Neuron (in vitro differentiated cells): ENCODE measurements at regions not wholly inside any gene's neighbourhood (a gene's known extent, or its start where the extent isn't known, plus 50 kb on each side); places are given as distances from the start of the nearest gene placed in this dataset.

Source experiments
- H2AFZ ChIP-seq: one replicate; pipeline ENCODE4 v1.6.1; 2013; ENCODE audit warnings: low read depth, mild to moderate bottlenecking, inconsistent platforms, low read length, moderate library complexity
- H3K27me3 ChIP-seq: one replicate; pipeline ENCODE4 v1.6.1; 2013; ENCODE audit warnings: low read length; ENCODE audit not compliant: insufficient read depth
- H3K36me3 ChIP-seq: one replicate; pipeline ENCODE4 v1.6.1; 2013; ENCODE audit warnings: low read length; ENCODE audit not compliant: insufficient read depth
- H3K4me1 ChIP-seq: one replicate; pipeline ENCODE4 v1.6.1; 2013; ENCODE audit warnings: low read length; ENCODE audit not compliant: insufficient read depth
- H3K4me3 ChIP-seq: 2 replicates; pipeline ENCODE4 v1.5.1; 2013; ENCODE audit warnings: mild to moderate bottlenecking, low read length, moderate library complexity
- H3K9me3 ChIP-seq: one replicate; pipeline ENCODE4 v1.6.1; 2013; ENCODE audit warnings: low read length

DNA sequence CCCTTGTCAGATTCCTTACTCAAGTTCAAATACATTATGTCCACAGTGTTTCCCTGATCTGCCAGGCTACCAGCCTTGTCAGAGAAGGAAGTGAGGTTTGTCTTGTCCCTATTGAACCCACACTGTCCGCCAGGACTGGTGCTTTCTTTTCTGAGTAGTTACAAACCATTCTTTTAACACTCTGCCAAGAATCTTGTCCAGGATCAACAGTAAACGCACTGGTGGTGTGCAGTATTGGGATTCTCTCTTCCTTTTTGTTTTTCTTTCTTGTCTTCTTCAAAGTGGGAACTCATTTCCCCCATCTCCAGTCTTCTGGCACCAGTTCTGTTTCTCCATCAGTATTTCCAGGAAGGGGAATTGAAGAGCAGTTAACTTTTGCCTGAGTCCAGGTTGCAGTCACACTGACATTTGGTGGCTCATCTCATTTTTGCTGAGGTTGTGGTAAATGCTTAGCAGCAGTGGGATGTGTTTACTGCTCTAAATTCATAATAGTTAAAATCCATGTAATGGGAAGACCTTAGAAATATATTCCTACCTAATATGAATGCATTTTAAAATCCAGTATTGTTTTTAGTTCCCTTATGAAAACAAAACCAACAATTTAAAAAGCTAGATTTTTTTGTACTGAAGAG lies 295.3 kb downstream of the PRL start:
- Histone ChIP-seq H3K9me3 (no peaks in the 10 kb centered on the region), H3K27me3 (no peaks in the 10 kb centered on the region), H3K4me3 (no peak overlapping the region), H3K4me1 (peaks cover 14% of the 10 kb centered on the region), H2AFZ (no peak overlapping the region), H3K36me3 (no peaks in the 10 kb centered on the region)

DNA sequence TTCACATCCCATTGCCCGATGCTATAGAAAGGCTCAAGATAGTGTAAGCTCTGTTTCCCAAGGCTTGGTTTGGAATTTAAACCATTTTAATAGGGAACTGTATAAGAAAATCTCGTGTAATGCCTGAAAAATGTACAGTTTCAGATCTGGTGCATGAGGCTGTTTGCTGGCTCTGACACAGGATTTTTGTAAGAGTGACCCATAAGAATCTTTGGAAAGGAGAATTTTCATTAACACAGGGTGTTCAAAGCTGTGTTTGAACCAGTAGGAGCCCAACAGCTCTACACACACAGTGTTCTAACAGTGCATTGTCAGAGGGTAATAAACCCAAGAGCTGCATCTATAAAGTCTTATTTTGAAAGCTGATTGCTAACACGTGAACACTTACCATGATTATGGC lies 293.5 kb downstream of the PRL start:
- H3K36me3 ChIP-seq, result no peaks in the 10 kb centered on the region
- peaks cover 2% of the 10 kb centered on the region for H3K9me3 ChIP-seq
- H3K4me1 ChIP-seq, result no peaks in the 10 kb centered on the region
- no peak overlapping the region for H2AFZ ChIP-seq
- no peaks in the 10 kb centered on the region for H3K27me3 ChIP-seq
- H3K4me3 ChIP-seq, result no peak overlapping the region

DNA sequence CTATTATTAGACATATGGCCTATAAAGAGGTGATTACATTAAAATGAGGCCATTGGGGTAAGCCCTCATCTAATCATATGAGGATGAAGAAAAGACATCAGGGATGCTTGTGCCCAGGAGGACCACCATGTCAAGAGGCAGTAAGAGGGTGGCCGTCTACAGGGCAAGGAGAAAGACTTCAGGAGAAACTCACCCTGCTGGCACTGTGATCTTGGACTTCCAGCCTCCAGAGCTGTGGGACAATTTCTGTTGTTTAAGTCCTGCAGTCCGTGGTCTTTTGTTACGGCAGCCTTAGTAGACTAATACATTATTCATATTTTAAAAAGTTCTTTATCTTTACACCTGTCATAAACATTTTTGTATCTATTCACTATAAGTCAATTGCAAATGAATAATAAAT lies 290.0 kb downstream of the PRL start:
- Histone ChIP-seq H3K4me3 (no peak overlapping the region), H3K9me3 (peaks cover 2% of the 10 kb centered on the region), H3K27me3 (no peaks in the 10 kb centered on the region), H3K36me3 (no peaks in the 10 kb centered on the region), H3K4me1 (peaks cover 2% of the 10 kb centered on the region), H2AFZ (no peak overlapping the region)

DNA sequence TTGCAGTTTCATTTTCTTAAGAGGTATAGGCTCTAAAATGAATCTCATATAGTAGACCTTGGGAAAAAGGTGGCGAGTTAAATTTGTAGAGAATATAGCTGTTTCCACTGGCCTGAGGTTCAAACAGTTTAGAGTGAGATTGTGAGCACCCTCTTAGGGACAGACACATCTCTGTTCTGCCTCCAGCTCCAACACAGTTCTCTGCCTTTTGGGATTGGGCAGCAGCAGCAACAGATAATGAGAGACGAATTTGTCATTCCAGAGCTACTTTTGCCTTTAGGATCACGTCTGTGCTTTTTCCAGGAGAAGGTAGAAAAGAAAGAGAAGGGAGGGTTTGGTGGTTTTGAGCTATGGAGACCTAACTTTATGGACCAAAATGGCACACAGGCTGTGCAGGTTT lies 289.4 kb downstream of the PRL start:
- Histone ChIP-seq H2AFZ (no peak overlapping the region), H3K27me3 (no peaks in the 10 kb centered on the region), H3K4me1 (peaks cover 2% of the 10 kb centered on the region), H3K9me3 (peaks cover 2% of the 10 kb centered on the region), H3K4me3 (no peak overlapping the region), H3K36me3 (no peaks in the 10 kb centered on the region)

- H2AFZ ChIP-seq, result no peak overlapping the region
- no peaks in the 10 kb centered on the region for H3K27me3 ChIP-seq
- H3K4me1 ChIP-seq, result peaks cover 2% of the 10 kb centered on the region
- H3K9me3 ChIP-seq, result peaks cover 2% of the 10 kb centered on the region
- no peak overlapping the region for H3K4me3 ChIP-seq
- no peaks in the 10 kb centered on the region for H3K36me3 ChIP-seq
Observed at GRCh38 chr6:22008248-22008836, 288.5 kb downstream of the PRL start.

GRCh38 chr6:22010102-22010501 lies 286.7 kb downstream of the PRL start:
- Histone ChIP-seq H3K27me3 (no peaks in the 10 kb centered on the region), H3K9me3 (peaks cover 2% of the 10 kb centered on the region), H3K4me3 (no peak overlapping the region), H3K4me1 (peaks cover 2% of the 10 kb centered on the region), H3K36me3 (no peaks in the 10 kb centered on the region), H2AFZ (no peak overlapping the region)

DNA sequence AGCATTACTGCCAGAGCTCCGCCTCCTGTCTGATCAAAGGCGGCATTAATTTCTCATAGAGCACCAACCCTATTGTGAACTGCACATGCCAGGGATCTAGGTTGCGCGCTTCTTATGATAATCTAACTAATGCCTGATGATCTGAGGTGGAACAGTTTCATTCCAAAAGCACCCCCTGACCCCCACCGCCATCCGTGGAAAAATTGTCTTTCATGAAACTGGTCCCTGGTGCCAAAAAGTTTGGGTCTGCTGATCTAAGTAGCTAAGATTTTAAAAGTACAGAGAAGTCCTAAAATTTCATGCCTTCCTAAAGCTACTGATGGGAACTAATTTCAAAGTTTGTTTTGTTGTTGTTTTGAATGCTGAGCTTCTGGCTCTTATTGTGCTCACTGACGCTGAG lies 281.6 kb downstream of the PRL start:
- H3K36me3 ChIP-seq, result peaks cover 4% of the 10 kb centered on the region
- no peak overlapping the region for H2AFZ ChIP-seq
- no peak overlapping the region for H3K4me3 ChIP-seq
- no peaks in the 10 kb centered on the region for H3K9me3 ChIP-seq
- no peaks in the 10 kb centered on the region for H3K4me1 ChIP-seq
- no peaks in the 10 kb centered on the region for H3K27me3 ChIP-seq

DNA sequence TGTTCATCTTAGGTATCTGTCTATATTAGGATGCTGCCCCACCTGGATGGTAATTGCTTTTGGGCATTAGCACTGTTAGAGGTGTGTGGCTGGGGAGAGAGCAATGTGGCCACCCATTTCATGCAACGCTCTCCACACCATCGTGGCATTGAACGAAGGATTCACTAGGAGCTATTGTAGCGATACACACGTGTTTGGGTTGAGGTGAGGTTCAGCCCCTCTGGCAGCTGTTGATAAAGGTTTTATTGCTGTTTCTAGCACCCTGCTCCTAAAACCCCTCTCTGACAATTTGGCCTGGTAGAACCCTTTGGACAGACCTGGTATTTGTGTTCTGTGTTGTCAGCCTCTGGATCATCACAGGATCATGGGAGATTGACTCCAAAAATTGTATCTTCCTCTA lies 280.9 kb downstream of the PRL start:
- H3K9me3 ChIP-seq, result peaks cover 3% of the 10 kb centered on the region
- no peak overlapping the region for H3K4me3 ChIP-seq
- no peak overlapping the region for H2AFZ ChIP-seq
- no peaks in the 10 kb centered on the region for H3K27me3 ChIP-seq
- H3K36me3 ChIP-seq, result peaks cover 8% of the 10 kb centered on the region
- H3K4me1 ChIP-seq, result no peaks in the 10 kb centered on the region

GRCh38 chr6:22017272-22017671 lies 279.6 kb downstream of the PRL start:
- peaks cover 15% of the 10 kb centered on the region for H3K9me3 ChIP-seq
- no peaks in the 10 kb centered on the region for H3K4me1 ChIP-seq
- H3K4me3 ChIP-seq, result no peak overlapping the region
- peaks cover 20% of the 10 kb centered on the region for H3K36me3 ChIP-seq
- no peaks in the 10 kb centered on the region for H3K27me3 ChIP-seq
- no peak overlapping the region for H2AFZ ChIP-seq

- Histone ChIP-seq H2AFZ (no peak overlapping the region), H3K27me3 (no peaks in the 10 kb centered on the region), H3K4me3 (no peak overlapping the region), H3K4me1 (no peaks in the 10 kb centered on the region), H3K36me3 (peaks cover 25% of the 10 kb centered on the region), H3K9me3 (peaks cover 17% of the 10 kb centered on the region)
Observed at GRCh38 chr6:22017766-22018165, 279.1 kb downstream of the PRL start.

- Histone ChIP-seq H3K4me1 (peaks cover 9% of the 10 kb centered on the region), H3K4me3 (no peak overlapping the region), H3K36me3 (peaks cover 27% of the 10 kb centered on the region), H2AFZ (no peak overlapping the region), H3K9me3 (peaks cover 17% of the 10 kb centered on the region), H3K27me3 (no peaks in the 10 kb centered on the region)
Observed at GRCh38 chr6:22019857-22020256, 277.0 kb downstream of the PRL start.

- Histone ChIP-seq H3K4me1 (peaks cover 15% of the 10 kb centered on the region), H3K4me3 (no peak overlapping the region), H3K9me3 (peaks cover 17% of the 10 kb centered on the region), H3K36me3 (peaks cover 27% of the 10 kb centered on the region), H3K27me3 (no peaks in the 10 kb centered on the region), H2AFZ (no peak overlapping the region)
Observed at GRCh38 chr6:22020299-22021003, 276.4 kb downstream of the PRL start.

DNA sequence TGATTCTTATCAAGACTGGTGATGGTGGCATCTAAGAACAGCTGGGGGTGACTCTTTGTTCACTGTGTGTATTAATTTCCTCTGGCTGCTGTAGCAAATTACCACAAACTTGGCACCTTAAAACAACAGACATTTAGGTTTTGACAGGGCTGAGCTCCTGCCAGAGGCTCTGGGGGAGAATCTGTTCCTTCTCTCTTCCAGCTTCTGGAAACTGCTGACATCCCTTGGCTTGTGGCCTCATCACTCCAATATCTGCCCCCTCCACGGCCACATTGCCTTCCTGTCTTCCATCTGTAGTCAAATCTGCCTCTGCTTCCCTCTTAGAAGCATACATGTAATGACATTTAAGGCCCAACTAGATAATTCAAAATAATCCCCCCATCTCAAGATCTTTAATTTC lies 274.9 kb downstream of the PRL start:
- Histone ChIP-seq H3K4me1 (peaks cover 30% of the 10 kb centered on the region), H3K9me3 (peaks cover 17% of the 10 kb centered on the region), H3K36me3 (peaks cover 27% of the 10 kb centered on the region), H3K4me3 (no peak overlapping the region), H2AFZ (no peak overlapping the region), H3K27me3 (no peaks in the 10 kb centered on the region)
